ENCODE measurements at regions not wholly inside any gene's neighbourhood (a gene's known extent, or its start where the extent isn't known, plus 50 kb on each side); places are given as distances from the start of the nearest gene placed in this dataset.
"Not testable (repeated sequence)": the region's sequence is repeated elsewhere in the genome, so short reads cannot be mapped to it uniquely, and the experiment has no call there.

- H2AFZ ChIP-seq (ENCODE audit: low read length); BruUV-seq (replicated peaks); H3K9ac ChIP-seq (ENCODE audit: insufficient read depth, low read depth, low read length); H3K9me3 ChIP-seq (ENCODE audit: low read length); intact Hi-C loops (cut with micrococcal nuclease; ENCODE audit: unreplicated experiment); in situ Hi-C loops (cut with HindIII; ENCODE audit: extremely low pct_ligation_motif_present, low pct_unique_long_range_greater_than_20kb); H3K4me2 ChIP-seq (ENCODE audit: low read depth, low read length); H3K4me3 ChIP-seq (replicated peaks in 1 of 3; ENCODE audit: insufficient read depth in 1 of 3, low read depth in 2 of 3, low read length in 3 of 3); H3K27ac ChIP-seq (ENCODE audit: extremely low read length, insufficient read depth, low read length); ATAC-seq; H4K20me1 ChIP-seq (ENCODE audit: insufficient read depth, low read length); H3K79me2 ChIP-seq (ENCODE audit: insufficient read depth, low read length); H3K36me3 ChIP-seq (replicated peaks in 1 of 2; ENCODE audit: control insufficient read depth in 1 of 2, insufficient read depth in 2 of 2, low read length in 2 of 2); H3K27me3 ChIP-seq (ENCODE audit: control insufficient read depth in 1 of 2, insufficient read depth in 2 of 2, low read length in 2 of 2); FAIRE-seq; CTCF ChIA-PET (ENCODE audit: low intra/inter-chr PET ratio, low total read pairs); DNase-seq (ENCODE audit: low spot score); POLR2A ChIA-PET; H3K4me1 ChIP-seq (ENCODE audit: insufficient read depth, low read length): not testable (repeated sequence)
- WGBS (ENCODE audit: low lambda C conversion rate): 65% methylated on average over 7 of the region's 7 CpGs
Measured at GRCh38 chr13:44823555-44823954, 165.7 kb downstream of the NUFIP1 start.

DNA sequence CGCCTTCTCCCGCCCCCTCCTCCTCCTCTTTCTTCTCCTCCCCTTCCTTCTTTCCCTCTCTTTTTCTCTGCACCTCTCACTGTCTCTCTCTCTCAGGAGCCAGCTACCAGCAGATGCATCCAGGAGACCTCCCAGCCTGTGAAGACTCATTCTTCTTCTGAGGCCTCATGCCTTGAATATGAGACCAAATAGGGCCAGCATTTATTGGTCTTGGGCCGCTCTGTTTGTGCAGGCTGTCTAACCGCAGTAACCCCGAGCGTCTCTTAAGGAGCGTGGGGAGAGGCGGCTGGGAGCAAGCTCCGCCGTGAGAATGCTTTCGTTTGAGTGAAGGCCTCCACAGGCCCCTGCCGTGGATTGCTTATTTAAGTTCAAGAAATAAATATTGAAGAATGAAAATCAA is 167.0 kb downstream of the NUFIP1 start:
- DNase-seq (ENCODE audit: low spot score) (no peak), ATAC-seq (no peak), FAIRE-seq (no peak)
- Histone ChIP-seq H3K27ac (ENCODE audit: extremely low read length, insufficient read depth, low read length) (no peak overlapping the region), H4K20me1 (ENCODE audit: insufficient read depth, low read length) (no peaks in the 10 kb centered on the region), H3K79me2 (ENCODE audit: insufficient read depth, low read length) (no peaks in the 10 kb centered on the region), H3K9me3 (ENCODE audit: low read length) (no peaks in the 10 kb centered on the region), H3K9ac (ENCODE audit: insufficient read depth, low read depth, low read length) (no peak overlapping the region), H3K4me1 (ENCODE audit: insufficient read depth, low read length) (no peaks in the 10 kb centered on the region), H3K4me3 (replicated peaks in 1 of 3; ENCODE audit: insufficient read depth in 1 of 3, low read depth in 2 of 3, low read length in 3 of 3) (no peak overlapping the region), H3K36me3 (replicated peaks in 1 of 2; ENCODE audit: control insufficient read depth in 1 of 2, insufficient read depth in 2 of 2, low read length in 2 of 2) (no peaks in the 10 kb centered on the region), H2AFZ (ENCODE audit: low read length) (no peak overlapping the region), H3K27me3 (ENCODE audit: control insufficient read depth in 1 of 2, insufficient read depth in 2 of 2, low read length in 2 of 2) (0 out of 5 replicates have a peak, but pooled peaks cover 0 to 5% of the 10 kb centered on the region in 2 experiments), H3K4me2 (ENCODE audit: low read depth, low read length) (no peak overlapping the region)
- TF ChIP-seq, protein P1, sequence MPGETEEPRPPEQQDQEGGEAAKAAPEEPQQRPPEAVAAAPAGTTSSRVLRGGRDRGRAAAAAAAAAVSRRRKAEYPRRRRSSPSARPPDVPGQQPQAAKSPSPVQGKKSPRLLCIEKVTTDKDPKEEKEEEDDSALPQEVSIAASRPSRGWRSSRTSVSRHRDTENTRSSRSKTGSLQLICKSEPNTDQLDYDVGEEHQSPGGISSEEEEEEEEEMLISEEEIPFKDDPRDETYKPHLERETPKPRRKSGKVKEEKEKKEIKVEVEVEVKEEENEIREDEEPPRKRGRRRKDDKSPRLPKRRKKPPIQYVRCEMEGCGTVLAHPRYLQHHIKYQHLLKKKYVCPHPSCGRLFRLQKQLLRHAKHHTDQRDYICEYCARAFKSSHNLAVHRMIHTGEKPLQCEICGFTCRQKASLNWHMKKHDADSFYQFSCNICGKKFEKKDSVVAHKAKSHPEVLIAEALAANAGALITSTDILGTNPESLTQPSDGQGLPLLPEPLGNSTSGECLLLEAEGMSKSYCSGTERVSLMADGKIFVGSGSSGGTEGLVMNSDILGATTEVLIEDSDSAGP (CRISPR knock-in tag; IDR thresholded peaks at IDR 0.05; ENCODE audit: borderline replicate concordance): no peak
- no peak for TF ChIP-seq ZNF264 (CRISPR knock-in tag; IDR thresholded peaks at IDR 0.05)
- WGBS (ENCODE audit: low lambda C conversion rate): 84% methylated on average over 12 of the region's 12 CpGs
- ChIA-PET CTCF (ENCODE audit: low intra/inter-chr PET ratio, low total read pairs) (no interaction called here), POLR2A (no interaction called here)
- in situ Hi-C loops (cut with HindIII; ENCODE audit: extremely low pct_ligation_motif_present, low pct_unique_long_range_greater_than_20kb): no loop called here
- BruUV-seq (replicated peaks): no TSS peak
- intact Hi-C loops (cut with micrococcal nuclease; ENCODE audit: unreplicated experiment): no loop called here
